ENCODE measurements at regions not wholly inside any gene's neighbourhood (a gene's known extent, or its start where the extent isn't known, plus 50 kb on each side); places are given as distances from the start of the nearest gene placed in this dataset.
"Not testable (repeated sequence)": the region's sequence is repeated elsewhere in the genome, so short reads cannot be mapped to it uniquely, and the experiment has no call there.

- Mint-ChIP-seq H3K27me3 (no peaks in the 10 kb centered on the region), H3K4me3 (no peak overlapping the region), H3K36me3 (ENCODE audit: low read depth) (no peaks in the 10 kb centered on the region), H3K9me3 (peaks cover 32% of the 10 kb centered on the region), H3K27ac (no peak overlapping the region), H3K4me1 (ENCODE audit: low read depth) (no peaks in the 10 kb centered on the region)
Observed at GRCh38 chr2:183505911-183506310, 381.7 kb downstream of the NUP35 start.

DNA sequence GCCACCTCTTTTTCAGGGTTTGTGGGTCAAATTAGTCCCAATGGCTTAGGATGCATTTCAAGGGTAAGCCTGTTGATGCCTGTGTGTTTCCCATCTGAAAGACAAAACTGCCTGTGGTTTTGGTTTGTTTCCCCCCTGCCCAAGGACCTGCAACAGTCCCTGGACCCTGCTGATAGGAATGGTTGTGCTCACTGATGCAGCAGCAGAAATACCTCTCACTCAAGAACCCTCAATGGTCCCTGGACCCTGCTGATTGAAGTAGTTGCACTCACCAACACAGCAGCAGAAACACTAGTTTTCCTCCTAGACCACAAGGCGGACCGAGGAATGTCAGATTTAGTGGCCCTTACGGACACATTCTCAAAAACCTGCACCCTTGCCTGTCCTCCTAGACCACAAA is 386.9 kb downstream of the NUP35 start:
- H3K4me1 Mint-ChIP-seq (ENCODE audit: low read depth) = no peaks in the 10 kb centered on the region
- peaks cover 8% of the 10 kb centered on the region for H3K9me3 Mint-ChIP-seq
- H3K27ac Mint-ChIP-seq = no peak overlapping the region
- no peaks in the 10 kb centered on the region for H3K27me3 Mint-ChIP-seq
- H3K4me3 Mint-ChIP-seq = no peak overlapping the region
- no peaks in the 10 kb centered on the region for H3K36me3 Mint-ChIP-seq (ENCODE audit: low read depth)

DNA sequence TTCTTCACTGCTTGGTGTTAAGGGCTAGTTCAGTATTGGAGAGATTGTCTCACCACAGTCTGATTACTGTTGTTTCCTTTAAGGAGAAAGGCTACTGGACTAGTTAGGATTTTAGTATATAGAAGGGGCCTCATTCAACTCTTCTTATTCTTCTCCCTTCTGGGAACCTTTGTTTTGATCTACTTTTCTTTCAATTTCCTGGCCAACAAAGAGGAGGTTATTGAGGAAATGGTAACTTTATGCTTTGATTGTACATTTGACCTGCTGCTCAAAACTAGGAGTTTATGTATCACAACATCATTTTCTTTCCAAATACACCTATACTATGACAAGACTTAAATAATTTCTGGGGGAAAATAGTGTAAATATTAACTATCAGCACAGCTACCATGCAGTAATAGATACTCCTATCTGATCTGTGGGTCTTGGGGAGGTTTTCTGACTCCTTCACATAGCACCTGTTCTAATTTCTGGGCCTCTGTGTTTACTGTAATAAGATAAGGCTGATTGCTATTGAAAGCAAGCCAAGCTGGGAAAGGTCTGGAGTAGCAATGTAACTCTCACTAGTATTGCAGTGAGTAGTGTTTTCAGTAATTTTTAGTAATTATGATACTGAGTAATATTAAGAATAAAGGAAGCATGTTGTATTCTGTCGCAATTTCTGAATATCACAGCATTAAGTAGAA is 395.3 kb downstream of the NUP35 start:
- H3K27me3 Mint-ChIP-seq = no peaks in the 10 kb centered on the region
- peaks cover 11% of the 10 kb centered on the region for H3K9me3 Mint-ChIP-seq
- H3K4me3 Mint-ChIP-seq = no peak overlapping the region
- H3K36me3 Mint-ChIP-seq (ENCODE audit: low read depth) = no peaks in the 10 kb centered on the region
- H3K4me1 Mint-ChIP-seq (ENCODE audit: low read depth) = no peaks in the 10 kb centered on the region
- H3K27ac Mint-ChIP-seq = no peak overlapping the region

DNA sequence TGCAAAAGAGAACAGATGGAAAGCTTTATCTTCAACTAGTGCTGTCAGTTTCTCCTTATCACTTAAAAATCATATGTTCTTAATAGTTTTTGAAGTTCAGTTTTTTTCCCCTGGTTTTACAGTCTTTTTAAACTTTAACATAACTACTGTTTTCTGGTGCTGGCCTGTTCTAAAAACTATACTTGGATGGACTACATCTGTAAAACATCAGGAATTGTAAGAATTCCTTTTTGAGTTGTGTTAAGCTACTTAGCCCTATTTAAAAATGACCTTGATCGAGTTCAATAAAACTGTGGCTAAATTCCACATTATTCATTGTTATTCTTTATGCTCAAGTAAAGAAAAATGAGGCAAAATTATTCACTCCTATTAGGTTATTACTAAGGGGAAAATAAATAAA is 397.7 kb downstream of the NUP35 start:
- Mint-ChIP-seq H3K36me3 (ENCODE audit: low read depth) (no peaks in the 10 kb centered on the region), H3K4me1 (ENCODE audit: low read depth) (no peaks in the 10 kb centered on the region), H3K9me3 (peaks cover 11% of the 10 kb centered on the region), H3K27ac (no peak overlapping the region), H3K27me3 (no peaks in the 10 kb centered on the region), H3K4me3 (no peak overlapping the region)

DNA sequence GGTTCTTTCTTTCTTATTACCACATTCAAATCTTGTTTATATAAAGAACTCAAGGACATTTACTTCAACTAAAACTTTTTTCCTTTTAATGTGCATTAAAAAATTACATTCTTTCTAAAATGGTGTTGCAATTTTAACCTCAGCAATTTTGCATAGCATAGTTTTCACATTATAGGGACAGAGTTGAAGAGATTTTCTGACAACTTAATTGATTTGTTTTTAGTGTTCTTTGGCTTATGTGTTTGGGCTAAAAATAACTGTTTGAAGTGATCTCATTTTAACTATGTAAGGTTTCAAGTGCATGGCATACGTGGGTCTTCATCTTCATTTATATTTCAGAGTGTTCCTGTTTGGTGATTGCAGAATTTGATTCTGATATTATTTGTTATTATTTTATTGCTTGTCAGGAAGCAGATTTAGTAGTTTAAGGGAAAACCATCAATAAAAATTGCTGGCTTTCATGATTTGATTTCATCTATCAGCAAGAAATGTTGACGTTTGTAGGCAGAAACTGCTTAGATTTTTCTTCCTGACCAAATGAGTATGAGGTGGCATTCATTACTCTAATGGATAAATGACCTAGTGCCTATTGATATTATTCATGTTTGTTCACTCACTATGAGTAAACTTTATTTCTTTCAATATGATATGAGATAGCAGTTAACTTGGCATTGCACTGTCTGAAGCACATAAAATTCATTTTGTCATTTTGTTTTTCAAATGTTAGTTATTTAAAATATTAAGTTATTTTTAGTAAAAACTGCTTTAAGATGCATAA is 398.4 kb downstream of the NUP35 start:
- no peak overlapping the region for H3K4me3 Mint-ChIP-seq
- H3K27me3 Mint-ChIP-seq = no peaks in the 10 kb centered on the region
- H3K36me3 Mint-ChIP-seq (ENCODE audit: low read depth) = no peaks in the 10 kb centered on the region
- no peak overlapping the region for H3K27ac Mint-ChIP-seq
- H3K9me3 Mint-ChIP-seq = peaks cover 14% of the 10 kb centered on the region
- no peaks in the 10 kb centered on the region for H3K4me1 Mint-ChIP-seq (ENCODE audit: low read depth)

GRCh38 chr2:183530333-183530901 is 406.2 kb downstream of the NUP35 start:
- no peaks in the 10 kb centered on the region for H3K27me3 Mint-ChIP-seq
- no peaks in the 10 kb centered on the region for H3K4me1 Mint-ChIP-seq (ENCODE audit: low read depth)
- peaks cover 6% of the 10 kb centered on the region for H3K9me3 Mint-ChIP-seq
- no peak overlapping the region for H3K4me3 Mint-ChIP-seq
- H3K27ac Mint-ChIP-seq = no peak overlapping the region
- no peaks in the 10 kb centered on the region for H3K36me3 Mint-ChIP-seq (ENCODE audit: low read depth)

GRCh38 chr2:183532514-183532913 is 408.3 kb downstream of the NUP35 start:
- Mint-ChIP-seq H3K27me3 (no peaks in the 10 kb centered on the region), H3K36me3 (ENCODE audit: low read depth) (no peaks in the 10 kb centered on the region), H3K4me3 (no peak overlapping the region), H3K4me1 (ENCODE audit: low read depth) (no peaks in the 10 kb centered on the region), H3K9me3 (peaks cover 4% of the 10 kb centered on the region), H3K27ac (no peak overlapping the region)

GRCh38 chr2:183533021-183533420 is 408.8 kb downstream of the NUP35 start:
- Mint-ChIP-seq H3K4me1 (ENCODE audit: low read depth) (no peaks in the 10 kb centered on the region), H3K4me3 (no peak overlapping the region), H3K27me3 (no peaks in the 10 kb centered on the region), H3K27ac (no peak overlapping the region), H3K36me3 (ENCODE audit: low read depth) (no peaks in the 10 kb centered on the region), H3K9me3 (no peaks in the 10 kb centered on the region)

DNA sequence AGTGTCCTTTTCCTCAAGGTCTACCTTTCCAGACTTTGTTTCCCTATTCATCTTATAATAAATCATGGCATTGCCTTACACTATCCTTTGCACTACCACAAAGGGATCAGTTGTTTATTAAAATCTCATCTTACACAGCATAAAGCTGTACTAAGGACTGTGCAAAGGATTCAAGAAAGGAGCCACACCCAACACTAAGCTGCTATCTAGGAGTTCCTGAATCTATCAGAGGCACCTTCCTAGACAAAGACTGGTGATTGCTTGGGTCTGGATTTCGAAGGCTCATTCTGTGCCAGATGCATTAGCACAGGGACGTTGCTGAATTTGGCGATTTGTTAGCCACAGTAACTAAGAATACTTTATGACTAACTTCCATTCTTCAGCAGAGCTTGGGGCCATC is 412.0 kb downstream of the NUP35 start:
- Mint-ChIP-seq H3K27me3 (no peaks in the 10 kb centered on the region), H3K36me3 (ENCODE audit: low read depth) (no peaks in the 10 kb centered on the region), H3K27ac (no peak overlapping the region), H3K9me3 (peaks cover 4% of the 10 kb centered on the region), H3K4me1 (ENCODE audit: low read depth) (no peaks in the 10 kb centered on the region), H3K4me3 (no peak overlapping the region)

GRCh38 chr2:183536714-183537113 is 412.5 kb downstream of the NUP35 start:
- H3K36me3 Mint-ChIP-seq (ENCODE audit: low read depth) = no peaks in the 10 kb centered on the region
- H3K27ac Mint-ChIP-seq = no peak overlapping the region
- H3K27me3 Mint-ChIP-seq = no peaks in the 10 kb centered on the region
- no peaks in the 10 kb centered on the region for H3K4me1 Mint-ChIP-seq (ENCODE audit: low read depth)
- no peak overlapping the region for H3K4me3 Mint-ChIP-seq
- peaks cover 4% of the 10 kb centered on the region for H3K9me3 Mint-ChIP-seq

- H3K27me3 Mint-ChIP-seq = no peaks in the 10 kb centered on the region
- no peaks in the 10 kb centered on the region for H3K4me1 Mint-ChIP-seq (ENCODE audit: low read depth)
- H3K27ac Mint-ChIP-seq = no peak overlapping the region
- H3K4me3 Mint-ChIP-seq = no peak overlapping the region
- no peaks in the 10 kb centered on the region for H3K36me3 Mint-ChIP-seq (ENCODE audit: low read depth)
- H3K9me3 Mint-ChIP-seq = peaks cover 31% of the 10 kb centered on the region
Observed at GRCh38 chr2:183541766-183542165, 417.5 kb downstream of the NUP35 start.

GRCh38 chr2:183542606-183543005 is 418.4 kb downstream of the NUP35 start:
- no peaks in the 10 kb centered on the region for H3K27me3 Mint-ChIP-seq
- H3K4me1 Mint-ChIP-seq (ENCODE audit: low read depth) = no peaks in the 10 kb centered on the region
- no peaks in the 10 kb centered on the region for H3K36me3 Mint-ChIP-seq (ENCODE audit: low read depth)
- peaks cover 34% of the 10 kb centered on the region for H3K9me3 Mint-ChIP-seq
- H3K27ac Mint-ChIP-seq = no peak overlapping the region
- no peak overlapping the region for H3K4me3 Mint-ChIP-seq

DNA sequence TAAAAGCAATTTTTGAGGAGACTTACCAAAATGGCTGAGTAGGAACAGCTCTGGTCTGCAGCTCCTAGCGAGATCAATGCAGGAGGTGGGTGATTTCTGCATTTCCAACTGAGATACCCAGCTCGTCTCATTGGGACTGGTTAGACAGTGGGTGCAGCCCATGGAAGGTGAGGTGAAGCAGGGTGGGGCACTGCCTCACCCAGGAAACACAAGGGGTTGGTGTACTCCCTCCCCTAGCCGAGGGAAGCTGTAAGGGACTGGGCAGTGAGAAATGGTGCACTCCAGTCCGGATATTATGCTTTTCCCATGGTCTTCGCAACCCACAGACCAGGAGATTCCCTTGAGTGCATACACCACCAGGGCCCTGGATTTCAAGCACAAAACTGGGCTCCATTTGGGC is 419.0 kb downstream of the NUP35 start:
- peaks cover 40% of the 10 kb centered on the region for H3K9me3 Mint-ChIP-seq

DNA sequence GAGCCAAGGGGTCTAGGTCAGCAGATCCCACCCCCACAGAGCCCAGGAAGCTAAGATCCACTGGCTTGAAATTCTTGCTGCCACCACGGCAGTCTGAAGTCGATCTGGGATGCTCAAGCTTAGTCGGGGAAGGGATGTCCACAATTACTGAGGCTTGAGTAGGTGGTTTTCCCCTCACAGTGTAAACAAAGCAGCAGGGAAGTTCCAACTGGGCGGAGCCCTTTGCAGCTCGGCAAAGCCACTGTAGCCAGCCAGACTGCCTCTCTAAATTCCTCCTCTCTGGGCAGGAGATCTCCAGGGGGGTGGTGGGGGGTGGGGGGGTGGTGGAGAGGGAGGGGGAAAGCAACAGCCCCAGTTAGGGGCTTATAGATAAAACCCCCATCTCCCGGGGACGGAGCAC is 419.5 kb downstream of the NUP35 start:
- no peak overlapping the region for H3K4me3 Mint-ChIP-seq
- H3K9me3 Mint-ChIP-seq = peaks cover 40% of the 10 kb centered on the region
- H3K4me1 Mint-ChIP-seq (ENCODE audit: low read depth) = no peaks in the 10 kb centered on the region
- H3K27me3 Mint-ChIP-seq = no peaks in the 10 kb centered on the region
- no peaks in the 10 kb centered on the region for H3K36me3 Mint-ChIP-seq (ENCODE audit: low read depth)
- no peak overlapping the region for H3K27ac Mint-ChIP-seq

More for the DNA sequence above, 419.0 kb downstream of the NUP35 start:
- Mint-ChIP-seq H3K4me1 (ENCODE audit: low read depth) (no peaks in the 10 kb centered on the region), H3K36me3 (ENCODE audit: low read depth) (no peaks in the 10 kb centered on the region), H3K27ac (no peak overlapping the region), H3K27me3 (no peaks in the 10 kb centered on the region), H3K4me3 (no peak overlapping the region)

DNA sequence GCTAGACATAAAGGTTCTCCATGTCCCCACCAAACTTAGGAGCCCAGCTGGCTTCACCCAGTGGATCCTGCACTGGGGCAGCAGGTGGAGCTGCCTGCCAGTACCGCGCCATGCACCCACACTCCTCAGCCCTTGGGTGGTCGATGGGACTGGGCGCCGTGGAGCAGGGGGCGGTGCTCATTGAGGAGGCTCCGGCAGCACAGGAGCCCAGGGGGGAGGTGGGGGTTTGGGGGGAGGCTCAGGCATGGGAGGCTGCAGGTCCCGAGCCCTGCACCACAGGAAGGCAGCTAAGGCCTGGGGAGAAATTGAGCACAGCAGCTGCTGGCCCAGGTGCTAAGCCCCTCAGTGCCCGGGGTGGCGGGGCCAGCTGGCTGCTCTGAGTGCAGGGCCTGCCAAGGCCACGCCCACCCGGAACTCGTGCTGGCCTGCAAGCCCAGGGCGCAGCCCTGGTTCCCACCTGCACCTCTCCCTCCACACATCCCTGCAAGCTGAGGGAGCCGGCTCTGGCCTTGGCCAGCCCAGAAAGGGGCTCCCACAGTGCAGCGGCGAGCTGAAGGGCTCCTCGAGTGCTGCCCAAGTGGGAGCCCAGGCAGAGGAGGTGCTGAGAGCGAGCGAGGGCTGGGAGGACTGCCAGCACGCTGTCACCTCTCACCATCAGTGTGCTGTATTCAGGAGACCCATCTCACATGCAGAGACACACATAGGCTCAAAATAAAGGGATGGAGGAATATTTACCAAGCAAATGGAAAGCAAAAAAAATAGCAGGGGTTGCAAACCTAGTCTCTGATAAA is 422.5 kb downstream of the NUP35 start:
- peaks cover 35% of the 10 kb centered on the region for H3K9me3 Mint-ChIP-seq
- not testable (repeated sequence) for H3K27me3 Mint-ChIP-seq; H3K4me3 Mint-ChIP-seq; H3K4me1 Mint-ChIP-seq (ENCODE audit: low read depth); H3K36me3 Mint-ChIP-seq (ENCODE audit: low read depth); H3K27ac Mint-ChIP-seq

Data from stimulated activated naive CD8-positive, alpha-beta T cell treated with anti-CD3 and anti-CD28 coated beads, Interleukin-15, Interleukin-2, amounts not matched to agents 100 ng/mL and 50 ng/mL, for 24 hours (primary cell).